Ishikawa (cell line): ENCODE measurements at regions not wholly inside any gene's neighbourhood (a gene's known extent, or its start where the extent isn't known, plus 50 kb on each side); places are given as distances from the start of the nearest gene placed in this dataset.

Experiments used
- CEBPB ChIP-seq: IDR thresholded peaks from 2 replicates; pipeline ENCODE4 v1.6.1; 2012
- CREB1 ChIP-seq: IDR thresholded peaks from 2 replicates; pipeline ENCODE4 v1.6.1; 2012; ENCODE audit warnings: low read depth
- EGR1 ChIP-seq: IDR thresholded peaks from 2 replicates; pipeline ENCODE4 v1.6.1; 2012
- EP300 ChIP-seq: IDR thresholded peaks from 2 replicates; pipeline ENCODE4 v1.6.1; 2012; ENCODE audit warnings: borderline replicate concordance
- FOXM1 ChIP-seq: IDR thresholded peaks from 2 replicates; pipeline ENCODE4 v1.6.1; 2012; ENCODE audit warnings: low read depth, borderline replicate concordance
- NFIC ChIP-seq: IDR thresholded peaks from 2 replicates; pipeline ENCODE4 v1.6.1; 2012
- RAD21 ChIP-seq: IDR thresholded peaks from 2 replicates; pipeline ENCODE4 v1.6.1; 2012; ENCODE audit warnings: low read depth
- TAF1 ChIP-seq: IDR thresholded peaks from 2 replicates; pipeline ENCODE4 v1.6.1; 2012; ENCODE audit warnings: low read depth, mild to moderate bottlenecking
- TCF12 ChIP-seq: IDR thresholded peaks from 2 replicates; pipeline ENCODE4 v1.6.1; 2012; ENCODE audit warnings: low read depth
- TEAD4 ChIP-seq: IDR thresholded peaks from 2 replicates; pipeline ENCODE4 v1.6.1; 2012
- YY1 ChIP-seq: IDR thresholded peaks from 2 replicates; pipeline ENCODE4 v1.6.1; 2012; ENCODE audit warnings: low read depth
- ZBTB7A ChIP-seq: IDR thresholded peaks from 2 replicates; pipeline ENCODE4 v1.6.1; 2012; ENCODE audit warnings: low read depth
- TF ChIP-seq, protein P1 (sequence below): IDR thresholded peaks from 2 replicates; pipeline ENCODE4 v1.6.1; 2012; ENCODE audit warnings: low read depth, mild to moderate bottlenecking
- TF ChIP-seq, protein P2 (sequence below): IDR thresholded peaks from 2 replicates; pipeline ENCODE4 v1.6.1; 2012
- TF ChIP-seq, protein P3 (sequence below): IDR thresholded peaks from 2 replicates; pipeline ENCODE4 v1.6.1; 2012

DNA sequence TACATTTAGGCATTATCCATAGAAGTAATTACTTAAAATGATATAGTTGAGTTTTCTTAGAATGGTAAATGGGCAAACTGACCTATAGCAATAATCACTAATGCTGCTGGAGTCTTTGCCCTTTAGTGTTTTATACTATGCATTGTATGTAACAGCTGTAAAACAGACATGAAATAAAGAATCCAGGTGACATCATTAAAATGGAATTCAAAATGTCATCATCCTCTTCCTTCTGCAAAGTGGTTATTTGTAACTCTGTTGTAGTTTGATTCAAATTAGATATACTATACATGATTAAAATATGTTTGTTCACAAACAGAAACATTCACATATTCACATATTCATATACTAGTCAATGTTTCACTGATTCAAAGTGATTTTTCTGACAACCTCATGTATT is 598.8 kb downstream of the SLC16A7 start:
- TF ChIP-seq, protein P1, sequence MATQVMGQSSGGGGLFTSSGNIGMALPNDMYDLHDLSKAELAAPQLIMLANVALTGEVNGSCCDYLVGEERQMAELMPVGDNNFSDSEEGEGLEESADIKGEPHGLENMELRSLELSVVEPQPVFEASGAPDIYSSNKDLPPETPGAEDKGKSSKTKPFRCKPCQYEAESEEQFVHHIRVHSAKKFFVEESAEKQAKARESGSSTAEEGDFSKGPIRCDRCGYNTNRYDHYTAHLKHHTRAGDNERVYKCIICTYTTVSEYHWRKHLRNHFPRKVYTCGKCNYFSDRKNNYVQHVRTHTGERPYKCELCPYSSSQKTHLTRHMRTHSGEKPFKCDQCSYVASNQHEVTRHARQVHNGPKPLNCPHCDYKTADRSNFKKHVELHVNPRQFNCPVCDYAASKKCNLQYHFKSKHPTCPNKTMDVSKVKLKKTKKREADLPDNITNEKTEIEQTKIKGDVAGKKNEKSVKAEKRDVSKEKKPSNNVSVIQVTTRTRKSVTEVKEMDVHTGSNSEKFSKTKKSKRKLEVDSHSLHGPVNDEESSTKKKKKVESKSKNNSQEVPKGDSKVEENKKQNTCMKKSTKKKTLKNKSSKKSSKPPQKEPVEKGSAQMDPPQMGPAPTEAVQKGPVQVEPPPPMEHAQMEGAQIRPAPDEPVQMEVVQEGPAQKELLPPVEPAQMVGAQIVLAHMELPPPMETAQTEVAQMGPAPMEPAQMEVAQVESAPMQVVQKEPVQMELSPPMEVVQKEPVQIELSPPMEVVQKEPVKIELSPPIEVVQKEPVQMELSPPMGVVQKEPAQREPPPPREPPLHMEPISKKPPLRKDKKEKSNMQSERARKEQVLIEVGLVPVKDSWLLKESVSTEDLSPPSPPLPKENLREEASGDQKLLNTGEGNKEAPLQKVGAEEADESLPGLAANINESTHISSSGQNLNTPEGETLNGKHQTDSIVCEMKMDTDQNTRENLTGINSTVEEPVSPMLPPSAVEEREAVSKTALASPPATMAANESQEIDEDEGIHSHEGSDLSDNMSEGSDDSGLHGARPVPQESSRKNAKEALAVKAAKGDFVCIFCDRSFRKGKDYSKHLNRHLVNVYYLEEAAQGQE, result no peak
- TF ChIP-seq TEAD4, result no peak
- no peak for TF ChIP-seq TAF1
- no peak for TF ChIP-seq EP300
- no peak for TF ChIP-seq CEBPB
- TF ChIP-seq, protein P2, sequence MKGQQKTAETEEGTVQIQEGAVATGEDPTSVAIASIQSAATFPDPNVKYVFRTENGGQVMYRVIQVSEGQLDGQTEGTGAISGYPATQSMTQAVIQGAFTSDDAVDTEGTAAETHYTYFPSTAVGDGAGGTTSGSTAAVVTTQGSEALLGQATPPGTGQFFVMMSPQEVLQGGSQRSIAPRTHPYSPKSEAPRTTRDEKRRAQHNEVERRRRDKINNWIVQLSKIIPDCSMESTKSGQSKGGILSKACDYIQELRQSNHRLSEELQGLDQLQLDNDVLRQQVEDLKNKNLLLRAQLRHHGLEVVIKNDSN, result no peak
- no peak for TF ChIP-seq NFIC
- no peak for TF ChIP-seq CREB1

DNA sequence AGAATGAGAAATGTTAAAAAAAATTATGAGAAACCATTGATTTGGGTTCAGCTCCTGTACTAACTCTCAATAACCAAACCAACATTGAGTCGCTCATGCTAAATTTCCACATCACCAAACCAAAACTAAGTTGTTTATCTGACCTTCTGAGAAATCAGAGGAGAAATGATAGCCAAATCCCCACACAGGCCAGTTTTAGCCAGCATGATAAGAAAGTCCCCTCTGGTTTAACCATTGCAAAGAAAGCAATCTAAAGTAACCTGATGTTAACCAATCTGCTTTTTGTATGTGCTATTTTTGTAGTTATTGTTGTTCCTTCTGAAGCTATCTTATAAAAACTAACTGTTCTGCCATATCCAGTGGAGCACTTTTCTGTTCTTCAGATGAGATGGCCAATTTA is 599.7 kb downstream of the SLC16A7 start:
- no peak for TF ChIP-seq YY1
- no peak for TF ChIP-seq CEBPB
- TF ChIP-seq, protein P2, result no peak
- no peak for TF ChIP-seq TEAD4
- TF ChIP-seq ZBTB7A, result no peak
- no peak for TF ChIP-seq EP300
- no peak for TF ChIP-seq CREB1
- no peak for TF ChIP-seq TAF1

DNA sequence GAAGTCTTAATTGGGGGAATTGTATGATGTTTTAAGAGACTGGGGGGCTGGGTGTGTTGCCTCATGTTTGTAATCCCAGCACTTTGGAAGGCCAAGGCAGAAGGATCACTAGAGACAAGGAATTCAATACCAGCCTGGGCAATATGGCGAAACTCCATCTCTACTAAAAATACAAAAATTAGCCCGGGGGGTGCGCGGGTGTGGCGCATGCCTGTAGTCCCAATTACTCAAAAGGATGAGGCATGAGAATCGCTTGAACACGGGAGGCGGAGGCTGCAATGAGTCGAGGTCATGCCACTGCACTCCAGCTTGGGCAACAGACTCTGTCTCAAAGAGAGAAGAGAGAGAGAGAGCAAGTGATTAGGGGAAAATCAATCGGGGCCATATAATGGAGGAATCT is 600.5 kb downstream of the SLC16A7 start:
- TF ChIP-seq, protein P1, result no peak
- TF ChIP-seq TCF12, result no peak
- TF ChIP-seq, protein P2, result no peak
- TF ChIP-seq CEBPB, result no peak
- TF ChIP-seq YY1, result no peak
- TF ChIP-seq RAD21, result no peak
- no peak for TF ChIP-seq TEAD4
- TF ChIP-seq EGR1, result no peak
- TF ChIP-seq TAF1, result no peak

DNA sequence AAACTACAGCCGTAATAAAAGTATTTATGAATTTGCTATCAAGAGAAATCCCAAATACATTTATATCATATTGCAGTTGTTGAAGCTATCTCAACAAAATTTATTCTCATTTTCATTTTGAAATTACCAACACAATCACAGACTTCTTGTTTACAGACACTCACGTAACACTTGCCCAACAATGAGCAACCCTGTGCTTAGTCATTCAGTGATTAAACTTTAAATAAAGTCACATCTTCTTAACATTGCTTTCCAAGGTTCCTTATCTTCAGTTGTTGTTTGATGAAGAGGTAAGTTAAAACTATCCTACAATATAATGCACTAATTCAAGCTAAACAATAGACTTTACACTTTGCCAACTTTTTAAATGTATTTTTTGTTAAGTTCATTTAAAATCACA is 601.8 kb downstream of the SLC16A7 start:
- TF ChIP-seq ZBTB7A (no peak), TAF1 (no peak), NFIC (no peak), TEAD4 (no peak), CEBPB (no peak), YY1 (no peak), CREB1 (no peak)
- TF ChIP-seq, protein P2, result no peak
- TF ChIP-seq, protein P1, result no peak
- TF ChIP-seq, protein P3, sequence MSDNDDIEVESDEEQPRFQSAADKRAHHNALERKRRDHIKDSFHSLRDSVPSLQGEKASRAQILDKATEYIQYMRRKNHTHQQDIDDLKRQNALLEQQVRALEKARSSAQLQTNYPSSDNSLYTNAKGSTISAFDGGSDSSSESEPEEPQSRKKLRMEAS, result no peak

DNA sequence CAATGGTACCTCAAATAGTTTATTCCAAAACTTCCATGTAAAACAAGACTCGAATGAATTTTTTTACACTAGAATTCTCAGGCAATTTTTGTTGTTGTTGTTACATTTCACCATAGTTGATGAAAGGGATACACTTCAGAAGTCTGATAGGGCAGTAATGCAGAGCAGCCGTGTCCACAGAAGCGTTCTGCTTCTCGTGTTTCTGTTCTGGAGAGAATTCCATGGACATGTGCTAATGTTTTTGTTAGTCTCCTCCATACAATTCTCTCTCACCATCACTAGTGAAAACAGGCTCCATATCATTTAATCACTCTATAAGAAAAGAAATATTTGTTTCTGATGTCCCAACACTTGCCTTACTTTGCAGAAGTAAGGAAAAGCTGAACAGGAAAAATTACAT is 606.1 kb downstream of the SLC16A7 start:
- no peak for TF ChIP-seq CEBPB
- TF ChIP-seq ZBTB7A, result no peak
- TF ChIP-seq, protein P3, result no peak
- TF ChIP-seq, protein P2, result no peak
- TF ChIP-seq FOXM1, result no peak
- no peak for TF ChIP-seq TAF1
- no peak for TF ChIP-seq EP300
- no peak for TF ChIP-seq NFIC
- no peak for TF ChIP-seq CREB1
- no peak for TF ChIP-seq YY1
- no peak for TF ChIP-seq TCF12
